Astrocyte (in vitro differentiated cells and primary cell): ENCODE measurements at regions not wholly inside any gene's neighbourhood (a gene's known extent, or its start where the extent isn't known, plus 50 kb on each side); places are given as distances from the start of the nearest gene placed in this dataset.

Source experiments
- DNase-seq: peaks from one replicate; pipeline ENCODE4 v3.0.0-alpha.2; 2010; ENCODE audit warnings: low read depth
- FAIRE-seq: peaks from 2 replicates; lab custom pipeline; 2011; peaks lifted over from hg19 to GRCh38; lab: Jason Lieb, UNC
- H2AFZ ChIP-seq: 2 replicates; pipeline ENCODE4 v1.6.0; 2012; ENCODE audit warnings: low read depth, low read length, inconsistent platforms
- H3K27ac ChIP-seq: 2 replicates; pipeline ENCODE4 v1.5.1; 2011; ENCODE audit warnings: low read depth, low read length, inconsistent platforms
- H3K27me3 ChIP-seq: 2 replicates; pipeline ENCODE4 v1.6.0; 2011; ENCODE audit warnings: low read length, inconsistent platforms; ENCODE audit not compliant: insufficient read depth
- H3K36me3 ChIP-seq: 2 replicates; pipeline ENCODE4 v1.5.1; 2011; ENCODE audit warnings: low read length, inconsistent platforms; ENCODE audit not compliant: insufficient read depth
- H3K4me1 ChIP-seq: 2 replicates; pipeline ENCODE4 v1.5.1; 2011; ENCODE audit warnings: low read length, inconsistent platforms; ENCODE audit not compliant: insufficient read depth
- H3K4me2 ChIP-seq: 2 replicates; pipeline ENCODE4 v1.6.0; 2012; ENCODE audit warnings: low read length, inconsistent platforms
- H3K4me3 ChIP-seq: 2 replicates; pipeline ENCODE4 v1.5.1; 2011; ENCODE audit warnings: low read depth, mild to moderate bottlenecking, low read length, inconsistent platforms; ENCODE audit not compliant: insufficient read depth
- H3K79me2 ChIP-seq: 2 replicates; pipeline ENCODE4 v1.6.0; 2012; ENCODE audit warnings: mild to moderate bottlenecking, low read length, inconsistent platforms; ENCODE audit not compliant: insufficient read depth
- H3K9ac ChIP-seq: 2 replicates; pipeline ENCODE4 v1.6.0; 2012; ENCODE audit warnings: mild to moderate bottlenecking, low read length, inconsistent platforms
- H3K9me3 ChIP-seq: 2 replicates; pipeline ENCODE4 v1.5.1; 2012; ENCODE audit warnings: low read depth, mild to moderate bottlenecking, low read length, inconsistent platforms; ENCODE audit not compliant: insufficient read depth
- H4K20me1 ChIP-seq: 2 replicates; pipeline ENCODE4 v1.6.0; 2012; ENCODE audit warnings: low read length, inconsistent platforms; ENCODE audit not compliant: insufficient read depth
- H3K27ac Mint-ChIP-seq: one replicate; pipeline ENCODE4 v1.8.0; 2021; ENCODE audit warnings: mild to moderate bottlenecking, mixed read lengths; ENCODE audit not compliant: unreplicated experiment
- H3K27me3 Mint-ChIP-seq: one replicate; pipeline ENCODE4 v1.8.0; 2021; ENCODE audit warnings: low read depth, mixed read lengths; ENCODE audit not compliant: unreplicated experiment
- H3K36me3 Mint-ChIP-seq: one replicate; pipeline ENCODE4 v1.8.0; 2021; ENCODE audit warnings: low read depth, mixed read lengths; ENCODE audit not compliant: unreplicated experiment
- H3K4me1 Mint-ChIP-seq: one replicate; pipeline ENCODE4 v1.8.0; 2021; ENCODE audit warnings: low read depth, mixed read lengths; ENCODE audit not compliant: unreplicated experiment
- H3K4me3 Mint-ChIP-seq: one replicate; pipeline ENCODE4 v1.8.0; 2021; ENCODE audit warnings: mild to moderate bottlenecking, moderate library complexity, mixed read lengths; ENCODE audit not compliant: unreplicated experiment
- H3K9me3 Mint-ChIP-seq: one replicate; pipeline ENCODE4 v1.8.0; 2021; ENCODE audit warnings: mild to moderate bottlenecking, mixed read lengths; ENCODE audit not compliant: unreplicated experiment
- CTCF ChIP-seq: IDR thresholded peaks from 2 replicates; pipeline ENCODE4 v1.5.1; 2011; ENCODE audit warnings: low read depth, mild to moderate bottlenecking, inconsistent platforms, low read length, moderate library complexity; ENCODE audit not compliant: insufficient read depth
- EZH2 ChIP-seq: IDR thresholded peaks from 2 replicates; pipeline ENCODE4 v1.6.1; 2012; ENCODE audit warnings: mild to moderate bottlenecking, low read length, inconsistent platforms; ENCODE audit not compliant: insufficient read depth

- Histone ChIP-seq H3K4me2 (no peak overlapping the region), H3K27me3 (peaks cover 30% of the 10 kb centered on the region), H3K36me3 (no peaks in the 10 kb centered on the region), H3K9ac (no peak overlapping the region), H3K27ac (no peak overlapping the region), H3K9me3 (peaks cover 15% of the 10 kb centered on the region), H3K4me1 (no peaks in the 10 kb centered on the region), H4K20me1 (no peaks in the 10 kb centered on the region), H3K79me2 (no peaks in the 10 kb centered on the region), H2AFZ (no peak overlapping the region), H3K4me3 (no peak overlapping the region)
- DNase-seq (no peak), FAIRE-seq (no peak)
- Mint-ChIP-seq H3K27ac (no peak overlapping the region), H3K36me3 (no peaks in the 10 kb centered on the region), H3K9me3 (peaks cover 23% of the 10 kb centered on the region), H3K4me3 (no peak overlapping the region), H3K4me1 (no peaks in the 10 kb centered on the region), H3K27me3 (peaks cover 43% of the 10 kb centered on the region)
- TF ChIP-seq EZH2, result no peak
- no peak for TF ChIP-seq CTCF
Measured at GRCh38 chr20:51219544-51219943, 196.6 kb upstream of the KCNG1 start.

- H3K4me1 ChIP-seq, result no peaks in the 10 kb centered on the region
- H2AFZ ChIP-seq, result no peak overlapping the region
- no peaks in the 10 kb centered on the region for H3K4me1 Mint-ChIP-seq
- TF ChIP-seq EZH2 (no peak), CTCF (no peak)
- no peak overlapping the region for H3K4me3 Mint-ChIP-seq
- H3K27ac Mint-ChIP-seq, result no peak overlapping the region
- no peak for DNase-seq
- no peak overlapping the region for H3K27ac ChIP-seq
- no peak overlapping the region for H3K4me3 ChIP-seq
- H4K20me1 ChIP-seq, result no peaks in the 10 kb centered on the region
- FAIRE-seq, result no peak
- H3K9me3 Mint-ChIP-seq, result peaks cover 21% of the 10 kb centered on the region
- H3K4me2 ChIP-seq, result no peak overlapping the region
- peaks cover 15% of the 10 kb centered on the region for H3K9me3 ChIP-seq
- H3K36me3 Mint-ChIP-seq, result no peaks in the 10 kb centered on the region
- peaks cover 28% of the 10 kb centered on the region for H3K27me3 ChIP-seq
- H3K36me3 ChIP-seq, result no peaks in the 10 kb centered on the region
- peaks cover 45% of the 10 kb centered on the region for H3K27me3 Mint-ChIP-seq
- no peak overlapping the region for H3K9ac ChIP-seq
- H3K79me2 ChIP-seq, result no peaks in the 10 kb centered on the region
Measured at GRCh38 chr20:51218603-51219002, 195.7 kb upstream of the KCNG1 start.

- DNase-seq (no peak), FAIRE-seq (no peak)
- Mint-ChIP-seq H3K4me1 (no peaks in the 10 kb centered on the region), H3K9me3 (peaks cover 20% of the 10 kb centered on the region), H3K36me3 (no peaks in the 10 kb centered on the region), H3K4me3 (no peak overlapping the region), H3K27ac (no peak overlapping the region), H3K27me3 (peaks cover 45% of the 10 kb centered on the region)
- TF ChIP-seq CTCF, result no peak
- TF ChIP-seq EZH2, result no peak
- no peaks in the 10 kb centered on the region for H3K4me1 ChIP-seq
- H4K20me1 ChIP-seq, result no peaks in the 10 kb centered on the region
- no peaks in the 10 kb centered on the region for H3K79me2 ChIP-seq
- no peak overlapping the region for H3K9ac ChIP-seq
- no peak overlapping the region for H3K4me3 ChIP-seq
- peaks cover 27% of the 10 kb centered on the region for H3K27me3 ChIP-seq
- no peaks in the 10 kb centered on the region for H3K36me3 ChIP-seq
- no peak overlapping the region for H3K4me2 ChIP-seq
- peaks cover 15% of the 10 kb centered on the region for H3K9me3 ChIP-seq
- H3K27ac ChIP-seq, result no peak overlapping the region
- no peak overlapping the region for H2AFZ ChIP-seq
Measured at GRCh38 chr20:51217347-51218045, 194.6 kb upstream of the KCNG1 start.
